SIG-M5 treated with dmso at 0.1 percent for 504 hours (cell line): ENCODE measurements at regions not wholly inside any gene's neighbourhood (a gene's known extent, or its start where the extent isn't known, plus 50 kb on each side); places are given as distances from the start of the nearest gene placed in this dataset.

ENCODE experiments used
- DNase-seq: peaks from one replicate; lab custom pipeline; 2025; ENCODE audit not compliant: unreplicated experiment; lab: John Stamatoyannopoulos, UW

GRCh38 chr14:56498112-56498511 is 81.5 kb upstream of the TMEM260 start:
- DNase-seq, result no peak

DNA sequence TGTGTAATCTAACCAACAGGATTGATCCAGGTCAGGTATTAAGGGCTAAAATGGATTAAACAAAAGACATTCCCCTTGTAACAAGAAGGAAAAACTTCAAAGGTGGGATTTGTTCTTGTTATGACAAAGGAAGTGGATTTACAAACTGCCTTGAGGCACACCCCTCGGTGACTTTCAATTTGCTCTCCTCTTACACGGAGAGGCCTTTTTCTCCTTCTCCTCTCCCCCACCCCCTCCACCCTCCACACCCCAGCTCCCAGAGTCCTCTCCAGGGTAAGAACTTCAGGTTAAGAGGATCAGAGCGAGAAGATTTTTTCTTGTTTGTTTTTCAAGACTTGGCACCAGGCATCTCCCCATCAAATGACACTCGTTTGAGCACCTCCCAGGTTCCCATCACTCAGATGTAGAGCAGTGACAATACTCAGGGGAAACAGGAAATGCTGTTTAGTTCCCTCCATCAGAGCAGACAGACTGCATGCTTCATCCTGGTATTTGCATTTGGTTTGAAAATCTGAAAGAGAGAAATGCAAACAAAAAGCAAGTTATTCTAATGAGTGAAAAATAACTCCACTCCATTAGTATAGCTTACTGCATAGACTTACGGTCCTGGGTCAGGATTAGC is 77.6 kb upstream of the TMEM260 start:
- DNase-seq, result no peak

DNA sequence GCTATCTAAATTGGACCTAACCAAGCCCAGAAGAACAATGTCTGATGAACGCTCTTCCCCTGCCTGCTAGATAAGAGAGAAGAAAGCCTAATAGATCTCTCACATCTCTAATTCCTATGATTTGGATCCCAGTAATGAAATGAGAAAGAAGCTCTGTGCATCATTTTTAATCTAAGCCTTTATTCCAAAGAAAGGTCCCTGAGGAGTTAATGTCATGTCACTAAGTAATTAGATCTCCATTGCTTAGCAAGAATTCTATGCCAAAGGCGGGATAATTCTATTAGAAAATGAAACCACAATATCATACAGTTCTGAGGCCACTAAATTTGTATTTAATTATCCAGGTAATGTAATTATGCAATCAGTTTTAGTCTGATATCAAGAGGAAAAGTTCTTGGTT is 74.2 kb upstream of the TMEM260 start:
- DNase-seq, result no peak

DNA sequence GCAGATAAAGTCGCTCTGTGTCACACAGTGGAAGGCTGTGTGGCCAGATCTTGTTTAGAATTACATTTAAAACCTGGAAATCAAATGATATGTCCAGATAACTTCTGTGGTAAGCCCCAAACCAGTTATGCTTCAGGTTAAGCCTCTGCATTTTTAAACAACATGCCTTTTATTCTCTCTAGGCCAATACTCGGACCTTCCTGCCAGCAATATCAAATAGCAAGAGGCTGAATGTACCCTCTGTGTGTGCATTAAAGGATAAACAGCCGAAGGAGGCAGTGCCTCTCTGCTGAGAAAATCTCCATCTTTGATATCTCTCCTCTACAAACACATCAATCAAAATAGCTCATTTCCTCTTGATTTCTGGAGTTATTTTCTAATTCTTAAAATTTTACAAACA is 67.1 kb upstream of the TMEM260 start:
- DNase-seq, result no peak

- no peak for DNase-seq
Measured at GRCh38 chr14:56514663-56515371, 64.8 kb upstream of the TMEM260 start.

- no peak for DNase-seq
Measured at GRCh38 chr14:56515739-56516138, 63.9 kb upstream of the TMEM260 start.

GRCh38 chr14:56522403-56522802 is 57.2 kb upstream of the TMEM260 start:
- no peak for DNase-seq

DNA sequence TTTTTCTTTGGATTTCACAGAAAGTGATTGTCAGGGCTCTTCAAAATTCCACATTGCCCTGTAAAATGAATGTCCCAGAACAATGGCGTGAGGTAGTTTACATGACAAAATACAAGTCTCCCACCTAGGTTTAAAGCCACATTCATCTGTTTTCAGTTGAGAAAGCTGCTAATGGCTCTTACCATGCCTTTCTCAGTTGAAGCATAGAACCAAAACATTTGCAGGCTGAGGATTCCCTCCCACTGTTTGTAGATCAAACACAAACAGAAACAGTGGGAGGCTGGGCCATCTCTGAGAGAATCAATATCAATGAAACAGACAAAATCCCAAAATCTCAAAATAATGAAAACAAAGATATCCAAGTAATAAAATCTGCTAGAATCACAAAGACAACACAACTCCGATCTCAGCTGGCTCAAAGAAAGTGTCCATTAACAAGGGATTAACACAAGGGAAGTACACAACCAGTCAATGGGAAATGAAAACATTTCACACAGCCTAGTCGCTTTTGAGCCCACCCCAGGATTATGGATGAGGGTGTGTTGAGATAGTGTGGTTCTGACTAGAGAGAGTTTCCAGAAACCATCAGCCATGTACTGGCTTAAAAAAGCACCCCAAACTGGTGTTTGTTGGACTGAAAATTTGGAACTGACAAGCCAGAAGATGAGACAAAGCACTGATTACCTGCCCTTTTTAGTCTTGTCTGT is 54.5 kb upstream of the TMEM260 start:
- DNase-seq, result no peak

GRCh38 chr14:56528927-56529326 is 50.7 kb upstream of the TMEM260 start:
- no peak for DNase-seq
